ENCODE measurements at regions not wholly inside any gene's neighbourhood (a gene's known extent, or its start where the extent isn't known, plus 50 kb on each side); places are given as distances from the start of the nearest gene placed in this dataset.

DNA sequence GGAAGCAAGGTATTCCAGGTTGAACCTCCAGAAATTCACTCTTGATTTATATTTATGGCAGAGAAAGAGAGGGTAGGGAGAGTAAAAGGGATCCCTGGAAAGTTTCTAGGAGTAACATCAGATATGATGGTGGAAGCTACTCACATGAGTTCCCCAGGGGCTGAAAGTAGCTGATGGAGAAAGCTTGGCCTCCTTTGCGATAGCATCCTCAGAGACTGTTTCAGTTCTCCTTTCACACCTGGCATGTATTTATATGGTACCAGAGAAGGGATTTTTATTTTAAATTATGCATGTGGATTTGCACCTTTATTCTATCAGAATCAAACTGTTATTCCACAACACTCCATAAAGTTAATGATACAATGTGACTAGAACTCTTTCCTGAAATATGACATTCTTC, 126.3 kb upstream of the OSR1 start:
- Mint-ChIP-seq H3K36me3 (no peaks in the 10 kb centered on the region), H3K4me3 (no peak overlapping the region), H3K9me3 (no peaks in the 10 kb centered on the region), H3K27ac (no peak overlapping the region), H3K4me1 (no peaks in the 10 kb centered on the region)
- DNase-seq (ENCODE audit: low spot score in 2 of 2) (no peak), ATAC-seq (no peak)

DNA sequence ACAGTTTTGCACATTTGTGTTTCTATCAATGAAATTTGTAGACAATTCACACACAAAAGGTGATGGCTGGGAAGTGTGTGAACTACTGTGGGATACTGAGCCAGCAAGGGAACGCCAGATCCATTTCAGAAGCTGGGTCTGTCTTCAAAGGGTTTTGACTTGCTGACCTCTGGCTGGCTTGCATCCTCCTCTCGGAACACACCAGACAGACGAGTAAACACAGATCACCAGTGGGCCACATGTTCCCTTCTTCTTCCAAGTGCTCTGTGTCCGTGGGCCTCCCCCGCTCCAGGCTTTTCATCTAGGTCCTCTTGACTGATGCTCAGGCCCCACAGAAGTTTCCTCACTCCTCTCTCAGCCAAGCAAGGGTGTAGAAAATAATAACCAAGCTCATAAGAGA, 122.2 kb upstream of the OSR1 start:
- Mint-ChIP-seq H3K36me3 (no peaks in the 10 kb centered on the region), H3K27ac (no peak overlapping the region), H3K9me3 (no peaks in the 10 kb centered on the region), H3K4me3 (no peak overlapping the region), H3K4me1 (no peaks in the 10 kb centered on the region)
- DNase-seq (ENCODE audit: low spot score in 2 of 2) (no peak), ATAC-seq (no peak)

- H3K4me1 Mint-ChIP-seq, result no peaks in the 10 kb centered on the region
- ATAC-seq (no peak), DNase-seq (ENCODE audit: low spot score in 2 of 2) (no peak)
- H3K9me3 Mint-ChIP-seq, result no peaks in the 10 kb centered on the region
- H3K4me3 Mint-ChIP-seq, result no peak overlapping the region
- no peaks in the 10 kb centered on the region for H3K36me3 Mint-ChIP-seq
- no peak overlapping the region for H3K27ac Mint-ChIP-seq
These were observed 121.2 kb upstream of the OSR1 start for GRCh38 chr2:19479666-19480065.

DNA sequence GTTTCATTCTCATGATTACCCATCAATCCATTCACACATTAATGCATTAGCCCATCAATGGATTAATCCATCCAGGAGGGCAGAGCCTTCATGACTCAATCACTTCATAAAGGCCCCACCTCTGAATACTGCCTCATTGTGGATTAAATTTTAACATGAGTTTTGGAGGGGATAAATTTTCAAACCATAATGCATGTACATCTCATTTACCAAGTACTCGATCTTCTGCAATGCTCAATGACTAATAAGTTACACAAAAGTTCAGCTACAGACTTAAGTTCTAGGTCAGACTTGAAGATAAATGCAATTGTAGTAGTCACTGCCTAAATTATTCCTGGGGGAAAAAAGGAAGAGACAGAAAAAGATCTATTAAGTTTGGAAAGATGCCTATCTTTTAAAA, 120.0 kb upstream of the OSR1 start:
- no peak for ATAC-seq
- no peaks in the 10 kb centered on the region for H3K36me3 Mint-ChIP-seq
- no peaks in the 10 kb centered on the region for H3K9me3 Mint-ChIP-seq
- DNase-seq (ENCODE audit: low spot score in 2 of 2), result no peak
- H3K27ac Mint-ChIP-seq, result no peak overlapping the region
- H3K4me1 Mint-ChIP-seq, result peaks cover 12% of the 10 kb centered on the region
- no peak overlapping the region for H3K4me3 Mint-ChIP-seq

- DNase-seq (ENCODE audit: low spot score in 2 of 2) (no peak), ATAC-seq (no peak)
- Mint-ChIP-seq H3K36me3 (no peaks in the 10 kb centered on the region), H3K9me3 (peaks cover 3% of the 10 kb centered on the region), H3K4me3 (no peak overlapping the region), H3K27ac (no peak overlapping the region), H3K4me1 (peaks cover 14% of the 10 kb centered on the region)
These were observed 117.9 kb upstream of the OSR1 start for GRCh38 chr2:19476327-19476726.

DNA sequence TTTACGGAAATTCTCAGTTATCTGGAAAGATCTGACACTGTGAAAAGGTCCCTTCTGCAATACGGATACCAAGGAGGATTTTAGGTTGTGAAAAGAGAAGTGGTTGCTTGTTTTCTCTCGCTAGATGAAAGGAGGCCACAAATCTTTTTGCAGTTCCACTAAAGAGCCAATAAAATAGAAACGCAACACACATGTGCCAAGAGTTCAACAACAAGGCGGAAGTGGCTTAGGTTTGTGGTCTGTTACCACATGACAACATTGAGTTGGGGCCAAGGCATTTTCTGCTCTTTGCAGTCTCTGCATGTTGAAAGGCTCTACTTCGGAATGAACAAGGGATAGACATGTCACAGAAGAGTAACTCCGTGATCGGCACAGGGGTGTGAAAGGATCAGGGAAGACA, 115.7 kb upstream of the OSR1 start:
- peak overlapping the region; percentile 60 for H3K27ac Mint-ChIP-seq
- peaks cover 3% of the 10 kb centered on the region for H3K9me3 Mint-ChIP-seq
- ATAC-seq, result peak; percentile 80
- peak overlapping the region; percentile 16 for H3K4me3 Mint-ChIP-seq
- H3K4me1 Mint-ChIP-seq, result peaks cover 14% of the 10 kb centered on the region
- peak in 1 of 2 donors; percentile 52 for DNase-seq (ENCODE audit: low spot score in 2 of 2)
- no peaks in the 10 kb centered on the region for H3K36me3 Mint-ChIP-seq

DNA sequence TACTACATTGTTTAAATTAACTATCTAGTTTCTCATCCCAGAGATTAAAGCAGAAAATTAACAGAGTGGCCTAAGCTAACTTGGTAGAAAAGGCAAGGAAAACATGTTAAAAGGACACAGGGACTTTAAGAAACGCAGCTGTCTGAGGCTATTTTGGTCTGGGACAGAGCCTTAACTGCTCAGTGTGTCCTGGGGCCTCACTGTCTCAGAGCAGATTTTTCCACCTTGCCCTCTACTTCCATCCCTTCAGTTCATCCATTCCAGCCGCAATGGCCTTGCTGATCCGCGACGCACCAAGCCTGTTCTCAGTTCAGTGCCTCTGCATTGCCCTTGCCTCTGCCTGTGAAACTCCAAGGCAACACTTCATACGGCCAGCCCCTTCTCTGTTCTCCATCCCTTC, 114.9 kb upstream of the OSR1 start:
- ATAC-seq (no peak), DNase-seq (ENCODE audit: low spot score in 2 of 2) (no peak)
- no peaks in the 10 kb centered on the region for H3K36me3 Mint-ChIP-seq
- no peak overlapping the region for H3K4me3 Mint-ChIP-seq
- H3K27ac Mint-ChIP-seq, result no peak overlapping the region
- peaks cover 14% of the 10 kb centered on the region for H3K4me1 Mint-ChIP-seq
- peaks cover 3% of the 10 kb centered on the region for H3K9me3 Mint-ChIP-seq

- ATAC-seq, result no peak
- H3K27ac Mint-ChIP-seq, result no peak overlapping the region
- peaks cover 14% of the 10 kb centered on the region for H3K4me1 Mint-ChIP-seq
- H3K4me3 Mint-ChIP-seq, result no peak overlapping the region
- H3K36me3 Mint-ChIP-seq, result no peaks in the 10 kb centered on the region
- H3K9me3 Mint-ChIP-seq, result peaks cover 3% of the 10 kb centered on the region
- DNase-seq (ENCODE audit: low spot score in 2 of 2), result no peak
These were observed 114.1 kb upstream of the OSR1 start for GRCh38 chr2:19472391-19472978.

- H3K4me3 Mint-ChIP-seq, result no peak overlapping the region
- peaks cover 3% of the 10 kb centered on the region for H3K9me3 Mint-ChIP-seq
- no peak for ATAC-seq
- DNase-seq (ENCODE audit: low spot score in 2 of 2), result no peak
- peaks cover 14% of the 10 kb centered on the region for H3K4me1 Mint-ChIP-seq
- H3K36me3 Mint-ChIP-seq, result no peaks in the 10 kb centered on the region
- no peak overlapping the region for H3K27ac Mint-ChIP-seq
These were observed 113.1 kb upstream of the OSR1 start for GRCh38 chr2:19471491-19471890.

- Mint-ChIP-seq H3K36me3 (no peaks in the 10 kb centered on the region), H3K9me3 (no peaks in the 10 kb centered on the region), H3K4me3 (no peak overlapping the region), H3K4me1 (no peaks in the 10 kb centered on the region), H3K27ac (no peak overlapping the region)
- ATAC-seq, result no peak
- DNase-seq (ENCODE audit: low spot score in 2 of 2), result no peak
These were observed 107.6 kb upstream of the OSR1 start for GRCh38 chr2:19465978-19466377.

- H3K4me1 Mint-ChIP-seq, result no peaks in the 10 kb centered on the region
- H3K4me3 Mint-ChIP-seq, result no peak overlapping the region
- no peak for ATAC-seq
These were observed 103.8 kb upstream of the OSR1 start for GRCh38 chr2:19462256-19462645.

DNA sequence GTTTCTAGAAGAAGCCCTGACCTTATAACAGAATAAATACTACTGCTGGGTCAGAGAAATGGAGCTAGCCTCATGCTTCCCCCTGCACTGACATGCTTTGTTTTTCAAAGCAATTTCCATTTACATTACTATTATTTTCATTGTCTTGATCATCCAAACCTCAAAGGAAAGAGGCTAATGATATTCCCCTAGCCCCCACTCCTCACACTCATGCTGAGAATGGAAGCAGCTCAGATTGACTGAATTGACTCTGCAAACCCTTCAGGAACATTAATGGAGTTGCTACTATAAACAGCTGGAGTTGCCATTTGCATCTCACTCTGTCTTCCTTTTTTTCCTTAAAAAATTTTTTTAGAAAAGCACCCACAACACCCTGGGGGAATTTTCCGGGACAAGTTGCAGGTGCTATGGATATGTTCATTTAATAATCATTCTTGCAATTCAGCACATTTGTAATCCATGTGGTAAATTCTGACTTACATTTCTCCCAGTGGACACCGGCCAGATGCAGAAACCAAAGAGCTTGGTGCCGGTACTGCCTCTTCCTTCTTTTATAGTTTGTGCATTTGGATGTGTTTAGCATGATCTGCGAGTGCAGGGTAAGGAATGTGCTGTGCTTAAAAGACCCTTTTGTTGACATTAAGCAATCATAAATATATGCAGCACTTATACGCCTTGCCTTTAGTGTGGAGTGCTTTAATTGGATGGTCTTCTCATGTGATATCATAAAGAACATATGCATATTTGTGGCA, 103.3 kb upstream of the OSR1 start:
- Mint-ChIP-seq H3K4me1 (no peaks in the 10 kb centered on the region), H3K27ac (no peak overlapping the region), H3K9me3 (peaks cover 2% of the 10 kb centered on the region), H3K36me3 (no peaks in the 10 kb centered on the region), H3K4me3 (no peak overlapping the region)
- DNase-seq (ENCODE audit: low spot score in 2 of 2), result no peak
- no peak for ATAC-seq

More at GRCh38 chr2:19462256-19462645, 103.8 kb upstream of the OSR1 start:
- Mint-ChIP-seq H3K27ac (no peak overlapping the region), H3K9me3 (peaks cover 2% of the 10 kb centered on the region), H3K36me3 (no peaks in the 10 kb centered on the region)
- DNase-seq (ENCODE audit: low spot score in 2 of 2), result no peak

GRCh38 chr2:19460761-19461160, 102.3 kb upstream of the OSR1 start:
- peaks cover 2% of the 10 kb centered on the region for H3K9me3 Mint-ChIP-seq
- no peak overlapping the region for H3K4me3 Mint-ChIP-seq
- H3K36me3 Mint-ChIP-seq, result no peaks in the 10 kb centered on the region
- no peak overlapping the region for H3K27ac Mint-ChIP-seq
- ATAC-seq (no peak), DNase-seq (ENCODE audit: low spot score in 2 of 2) (no peak)
- no peaks in the 10 kb centered on the region for H3K4me1 Mint-ChIP-seq

DNA sequence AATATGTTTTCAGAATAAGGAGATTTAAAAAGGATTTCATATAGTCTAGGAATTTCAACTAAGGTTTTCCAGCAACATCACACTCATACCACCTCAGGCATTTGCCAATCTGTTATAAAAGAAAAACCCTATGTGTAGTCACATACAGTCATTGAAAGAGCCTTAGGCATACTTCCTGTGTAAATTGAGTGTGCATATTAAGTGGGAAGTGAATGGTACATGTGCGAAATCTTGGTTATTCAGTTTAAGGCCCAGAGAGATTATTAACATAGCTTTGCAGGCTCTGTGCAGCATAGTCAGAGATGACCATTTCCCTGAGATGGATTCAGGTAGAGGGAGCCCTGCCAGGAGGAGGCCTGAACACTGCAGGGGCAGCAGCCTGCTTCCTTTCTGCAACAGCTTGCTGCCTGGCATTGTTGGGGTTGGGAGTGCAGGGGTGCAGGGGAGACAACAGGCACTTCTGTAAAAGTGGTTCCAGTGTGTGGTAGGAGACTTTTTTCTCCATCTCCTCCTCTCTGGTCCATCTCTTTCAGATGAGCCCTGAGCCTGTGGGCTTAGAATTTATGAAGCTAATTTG, 100.1 kb upstream of the OSR1 start:
- no peaks in the 10 kb centered on the region for H3K4me1 Mint-ChIP-seq
- ATAC-seq (no peak), DNase-seq (ENCODE audit: low spot score in 2 of 2) (no peak)
- H3K9me3 Mint-ChIP-seq, result peaks cover 7% of the 10 kb centered on the region
- no peak overlapping the region for H3K4me3 Mint-ChIP-seq
- H3K36me3 Mint-ChIP-seq, result no peaks in the 10 kb centered on the region
- no peak overlapping the region for H3K27ac Mint-ChIP-seq

GRCh38 chr2:19457809-19458208, 99.4 kb upstream of the OSR1 start:
- Mint-ChIP-seq H3K4me1 (no peaks in the 10 kb centered on the region), H3K36me3 (no peaks in the 10 kb centered on the region), H3K4me3 (no peak overlapping the region), H3K27ac (no peak overlapping the region), H3K9me3 (peaks cover 7% of the 10 kb centered on the region)
- ATAC-seq (no peak), DNase-seq (ENCODE audit: low spot score in 2 of 2) (no peak)

DNA sequence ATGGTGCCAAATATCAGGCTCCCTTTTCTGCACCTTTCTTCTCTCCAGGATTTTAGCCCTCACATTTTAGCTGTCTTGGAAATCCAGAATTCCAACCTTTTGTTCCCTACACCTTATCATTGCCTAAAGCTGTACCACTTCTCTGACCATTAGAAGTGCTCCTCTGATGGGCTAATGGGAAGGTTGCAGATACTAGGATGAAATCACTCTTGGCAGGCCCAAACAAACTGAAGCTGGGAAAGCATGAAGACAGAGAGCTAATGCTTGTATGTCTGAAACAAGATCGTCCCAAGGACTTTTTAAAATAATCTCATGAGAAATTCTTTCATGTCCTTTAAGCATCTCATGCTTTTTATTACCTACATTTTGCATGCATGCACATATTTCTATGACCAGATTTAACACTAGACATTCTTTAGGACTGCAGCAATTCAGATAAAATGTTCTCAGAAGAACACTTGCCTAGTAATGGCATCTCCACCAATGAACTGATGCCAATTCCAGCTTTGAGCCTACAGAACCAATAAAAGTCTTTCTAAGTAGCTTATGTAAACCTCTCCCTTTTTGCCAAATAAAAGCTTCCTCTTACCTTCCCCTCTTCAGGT, 98.4 kb upstream of the OSR1 start:
- Mint-ChIP-seq H3K4me1 (no peaks in the 10 kb centered on the region), H3K27ac (no peak overlapping the region), H3K36me3 (no peaks in the 10 kb centered on the region), H3K4me3 (no peak overlapping the region), H3K9me3 (peaks cover 7% of the 10 kb centered on the region)
- ATAC-seq (no peak), DNase-seq (ENCODE audit: low spot score in 2 of 2) (no peak)

Measured in stimulated activated effector memory CD8-positive, alpha-beta T cell treated with anti-CD3 and anti-CD28 coated beads, Interleukin-12 subunit alpha, Interleukin-12 subunit beta, amount 100 ng/mL, for 72 hours (primary cell).